Colonic mucosa (tissue), 4 donors: ENCODE measurements at regions not wholly inside any gene's neighbourhood (a gene's known extent, or its start where the extent isn't known, plus 50 kb on each side); places are given as distances from the start of the nearest gene placed in this dataset.

Source experiments
- DNase-seq: peaks from one replicate; pipeline ENCODE4 v3.0.0-alpha.2; 2020
- H3K27ac ChIP-seq: fragments of 200-600 bp; one replicate; pipeline ENCODE4 v1.8.0; 2021
- H3K27me3 ChIP-seq: fragments of 200-600 bp; one replicate; pipeline ENCODE4 v1.8.0; 2021
- H3K36me3 ChIP-seq: fragments of 200-600 bp; one replicate; pipeline ENCODE4 v1.8.0; 2021
- H3K4me1 ChIP-seq: fragments of 200-600 bp; one replicate; pipeline ENCODE4 v1.8.0; 2021; ENCODE audit warnings: mild to moderate bottlenecking
- H3K4me3 ChIP-seq: fragments of 200-600 bp; one replicate; pipeline ENCODE4 v1.8.0; 2021
- H3K9ac ChIP-seq, 2 donors: one replicate each; pipeline ENCODE4 v1.7.0; 2013; ENCODE audit warnings: control low read depth in 2 of 2, low read depth in 2 of 2, low read length in 2 of 2
- H3K9me3 ChIP-seq: fragments of 200-600 bp; one replicate; pipeline ENCODE4 v1.8.0; 2021
- CTCF ChIP-seq: fragments of 200-600 bp; IDR thresholded peaks from one replicate; pipeline ENCODE4 v1.8.0; 2022; ENCODE audit warnings: antibody characterized with exemption, mild to moderate bottlenecking
- intact Hi-C: fragments of 100-400 bp; cut with DNase I; formaldehyde crosslinking; loops from one replicate; pipeline ENCODE4 v1.14.1; 2022
- donor health status: healthy.
- donor health status: DM: no; HTN: no; CAD: no.
- donor health status: DM: no; HTN: no; CAD: no.

DNA sequence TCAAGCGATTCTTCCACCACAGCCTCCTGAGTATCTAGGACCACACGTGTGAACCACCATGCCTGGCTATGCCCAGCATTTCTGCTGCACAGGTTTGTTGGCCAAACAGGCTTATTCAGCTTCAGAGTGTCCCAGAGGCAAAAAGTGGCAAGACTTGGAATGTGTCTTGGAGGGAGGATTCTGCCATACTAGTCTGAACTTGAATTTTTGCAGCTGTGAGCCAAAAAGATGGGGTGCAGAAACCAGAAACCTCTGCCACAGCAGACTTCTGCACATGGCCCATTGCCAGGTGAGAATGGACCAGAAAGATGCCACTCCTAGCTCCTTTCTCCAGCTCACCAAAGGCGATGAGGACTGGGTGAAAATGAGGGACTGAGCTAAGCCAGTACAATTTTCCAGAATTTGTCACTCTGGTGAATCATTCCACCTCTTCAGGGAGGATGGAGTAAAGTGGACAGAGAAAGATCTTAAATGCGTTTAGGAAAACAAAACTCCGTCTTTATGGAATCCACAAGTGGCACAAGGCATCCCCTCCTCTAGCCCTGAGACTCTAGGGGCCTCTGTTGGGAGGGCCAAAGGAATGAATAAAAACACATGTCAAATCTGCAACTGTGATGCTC lies 369.1 kb upstream of the CLNK start:
- TF ChIP-seq CTCF = no peak
- no peak overlapping the region for H3K9ac ChIP-seq
- no peak overlapping the region for H3K4me3 ChIP-seq
- H3K27me3 ChIP-seq = no peaks in the 10 kb centered on the region
- intact Hi-C loops = no loop called here
- no peak overlapping the region for H3K27ac ChIP-seq
- no peak for DNase-seq
- no peaks in the 10 kb centered on the region for H3K36me3 ChIP-seq
- H3K4me1 ChIP-seq = no peaks in the 10 kb centered on the region
- H3K9me3 ChIP-seq = no peaks in the 10 kb centered on the region

- Histone ChIP-seq H3K4me3 (no peak overlapping the region), H3K4me1 (no peaks in the 10 kb centered on the region), H3K36me3 (no peaks in the 10 kb centered on the region), H3K27ac (no peak overlapping the region), H3K27me3 (no peaks in the 10 kb centered on the region), H3K9ac (no peak overlapping the region), H3K9me3 (no peaks in the 10 kb centered on the region)
- intact Hi-C loops = no loop called here
- no peak for DNase-seq
- no peak for TF ChIP-seq CTCF
Observed at GRCh38 chr4:11051181-11051580, 366.6 kb upstream of the CLNK start.

DNA sequence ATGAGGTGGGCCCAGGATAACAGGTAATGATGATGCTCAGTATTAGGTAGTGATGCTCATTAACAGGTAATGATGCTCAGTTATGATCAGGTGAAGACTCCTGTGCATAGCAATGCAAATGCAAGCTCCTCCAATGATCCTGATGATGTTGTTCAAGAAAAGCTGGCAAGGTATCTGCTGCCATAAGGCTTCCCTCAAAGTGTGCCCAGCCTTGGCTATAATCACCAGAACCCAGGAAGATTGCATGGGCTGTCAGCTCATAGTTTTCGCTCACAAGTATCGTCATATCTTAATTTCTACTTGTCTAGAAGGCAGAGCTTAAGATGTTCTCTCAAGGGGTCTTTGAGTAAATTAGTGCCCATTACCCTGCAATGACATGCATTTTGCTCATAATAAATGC lies 366.2 kb upstream of the CLNK start:
- Histone ChIP-seq H3K36me3 (no peaks in the 10 kb centered on the region), H3K4me3 (no peak overlapping the region), H3K9ac (no peak overlapping the region), H3K9me3 (no peaks in the 10 kb centered on the region), H3K27ac (no peak overlapping the region), H3K27me3 (no peaks in the 10 kb centered on the region), H3K4me1 (no peaks in the 10 kb centered on the region)
- no peak for DNase-seq
- intact Hi-C loops = no loop called here
- no peak for TF ChIP-seq CTCF

- no peak overlapping the region for H3K9ac ChIP-seq
- no peak overlapping the region for H3K27ac ChIP-seq
- DNase-seq = no peak
- intact Hi-C loops = no loop called here
- TF ChIP-seq CTCF = no peak
- H3K4me1 ChIP-seq = no peaks in the 10 kb centered on the region
- no peaks in the 10 kb centered on the region for H3K36me3 ChIP-seq
- H3K9me3 ChIP-seq = no peaks in the 10 kb centered on the region
- H3K4me3 ChIP-seq = no peak overlapping the region
- no peaks in the 10 kb centered on the region for H3K27me3 ChIP-seq
Observed at GRCh38 chr4:11049001-11049400, 364.4 kb upstream of the CLNK start.

DNA sequence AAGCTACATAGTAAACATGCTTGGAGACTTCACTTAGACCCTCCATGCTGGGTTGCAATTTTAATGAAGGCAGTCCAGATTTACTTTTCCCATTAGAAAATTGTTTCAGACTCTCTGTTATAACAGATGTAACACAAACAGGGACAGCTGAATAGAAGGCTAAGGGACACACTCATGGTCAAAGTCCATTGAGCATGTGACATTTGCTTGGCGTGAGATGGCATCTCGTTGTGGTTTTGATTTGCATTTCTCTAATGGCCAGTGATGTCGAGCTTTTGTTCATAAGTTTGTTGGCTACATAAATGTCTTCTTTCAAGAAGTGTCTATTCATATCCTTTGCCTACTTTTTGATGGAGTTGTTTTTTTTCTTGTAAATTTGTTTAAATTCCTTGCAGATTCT lies 358.2 kb upstream of the CLNK start:
- no peak for TF ChIP-seq CTCF
- intact Hi-C loops = no loop called here
- Histone ChIP-seq H3K27me3 (no peaks in the 10 kb centered on the region), H3K36me3 (no peaks in the 10 kb centered on the region), H3K9me3 (no peaks in the 10 kb centered on the region), H3K9ac (no peak overlapping the region), H3K4me3 (no peak overlapping the region), H3K27ac (no peak overlapping the region), H3K4me1 (no peaks in the 10 kb centered on the region)
- DNase-seq = no peak
